GM12878 (cell line): ENCODE measurements at regions not wholly inside any gene's neighbourhood (a gene's known extent, or its start where the extent isn't known, plus 50 kb on each side); places are given as distances from the start of the nearest gene placed in this dataset.

Source experiments
- ATAC-seq: fragments of 200-7000 bp; cut with Tn5 transposase; 3 replicates; pipeline ENCODE4 v1.9.1; 2020; ENCODE audit warnings: mild to moderate bottlenecking, moderate library complexity
- BruUV-seq: library from RNA; stranded (reverse); fragments of 400-500 nt; replicated peaks from 2 replicates; lab custom pipeline; 2021; lab: Mats Ljungman, UMichigan
- CTCF ChIA-PET: fragments of 300-600 bp; sonication (Branson Sonifier 250); formaldehyde crosslinking; extraction: SDS; loops from one replicate; lab custom pipeline; 2021; ENCODE audit warnings: inconsistent platforms; lab: Yijun Ruan, JAX
- POLR2A ChIA-PET: fragments of 350-600 bp; formaldehyde crosslinking; extraction: SDS; loops from one replicate; lab custom pipeline; 2021; ENCODE audit warnings: inconsistent platforms; lab: Charles Lee
- RAD21 ChIA-PET: fragments of 300-600 bp; sonication (Branson Sonifier 250); formaldehyde crosslinking; loops from one replicate; lab custom pipeline; 2023; ENCODE audit warnings: antibody characterized with exemption; ENCODE audit not compliant: unreplicated experiment; lab: Charles Lee
- SMC1A ChIA-PET: fragments of 300-600 bp; sonication (Branson Sonifier 250); formaldehyde crosslinking; loops from one replicate; lab custom pipeline; 2023; ENCODE audit not compliant: unreplicated experiment, uncharacterized antibody; lab: Charles Lee
- DNase-seq: peaks from one replicate; pipeline ENCODE4 v3.0.0-alpha.2; 2011; ENCODE audit warnings: low read depth, low spot score
- FAIRE-seq: peaks from 3 replicates; lab custom pipeline; 2011; peaks lifted over from hg19 to GRCh38; lab: Jason Lieb, UNC
- H2AFZ ChIP-seq: 2 replicates; pipeline ENCODE4 v1.6.0; 2011; ENCODE audit warnings: low read depth, low read length, control low read depth; ENCODE audit not compliant: control insufficient read depth
- H3K27ac ChIP-seq: 2 replicates; pipeline ENCODE4 v1.5.1; 2011; ENCODE audit warnings: control low read depth; ENCODE audit not compliant: control insufficient read depth, insufficient read depth
- H3K27me3 ChIP-seq, 2 experiments: replicated peaks in 1 of 2; 2 replicates each; pipeline versions ENCODE4 v1.6.0 to v1.6.1; 2011; ENCODE audit warnings: low read length in 1 of 2; ENCODE audit not compliant: control insufficient read depth in 2 of 2, insufficient read depth in 2 of 2
- H3K36me3 ChIP-seq, 2 experiments: 2 replicates each; pipeline ENCODE4 v1.5.1; 2011; ENCODE audit warnings: low read length in 1 of 2; ENCODE audit not compliant: control insufficient read depth in 2 of 2, insufficient read depth in 2 of 2
- H3K4me1 ChIP-seq: 2 replicates; pipeline ENCODE4 v1.6.1; 2011; ENCODE audit warnings: mild to moderate bottlenecking, low read length, moderate library complexity, mixed read lengths; ENCODE audit not compliant: control insufficient read depth, insufficient read depth
- H3K4me2 ChIP-seq: 2 replicates; pipeline ENCODE4 v1.6.0; 2011; ENCODE audit warnings: control low read depth; ENCODE audit not compliant: control insufficient read depth, insufficient read depth
- H3K4me3 ChIP-seq: fragments of 200-600 bp; sonication (generic); 2 replicates; pipeline ENCODE4 v1.5.1; 2016
- H3K79me2 ChIP-seq: 2 replicates; pipeline ENCODE4 v1.6.0; 2011; ENCODE audit warnings: low read length; ENCODE audit not compliant: control insufficient read depth, insufficient read depth
- H3K9ac ChIP-seq: 2 replicates; pipeline ENCODE4 v1.8.0; 2011; ENCODE audit warnings: low read length, control low read depth, mixed read lengths; ENCODE audit not compliant: control insufficient read depth, insufficient read depth
- H3K9me3 ChIP-seq: replicated peaks from 3 replicates; pipeline ENCODE4 v1.5.1; 2011; ENCODE audit warnings: mild to moderate bottlenecking, low read length; ENCODE audit not compliant: control insufficient read depth, insufficient read depth
- H4K20me1 ChIP-seq: 2 replicates; pipeline ENCODE4 v1.6.0; 2011; ENCODE audit not compliant: control insufficient read depth, insufficient read depth
- BACH1 ChIP-seq: fragments of 450-650 bp; IDR thresholded peaks from 2 replicates; pipeline ENCODE4 v1.6.1; 2017; ENCODE audit warnings: mild to moderate bottlenecking, borderline replicate concordance
- BRCA1 ChIP-seq: IDR thresholded peaks from 2 replicates; pipeline ENCODE4 v1.6.1; 2011; ENCODE audit warnings: low read depth, low read length, improper control_type of control experiment
- CBFB ChIP-seq: IDR thresholded peaks from 2 replicates; pipeline ENCODE4 v1.6.1; 2016; ENCODE audit warnings: antibody characterized with exemption, low read depth
- MYB ChIP-seq: fragments of 150-350 bp; IDR thresholded peaks from 2 replicates; pipeline ENCODE4 v1.6.1; 2014; ENCODE audit warnings: mild to moderate bottlenecking, low read depth, low read length, borderline replicate concordance
- WGBS: methylation state at CpG from one replicate; pipeline ENCODE4 v1.1.6; 2016; ENCODE audit warnings: low lambda C conversion rate; ENCODE audit not compliant: insufficient replicate concordance, insufficient coverage; ENCODE audit errors: missing lambda C conversion rate; 5-methylcytosine and 5-hydroxymethylcytosine counted together
- in situ Hi-C: fragments of 300-500 bp; cut with MboI; formaldehyde crosslinking; loops from 9 replicates; pipeline ENCODE4 v1.14.3; 2018; ENCODE audit warnings: mixed read lengths
- intact Hi-C: fragments of 100-400 bp; cut with micrococcal nuclease; formaldehyde crosslinking; loops from one replicate; pipeline ENCODE4 v1.14.2; 2022; ENCODE audit not compliant: unreplicated experiment
- TF ChIP-seq, protein P1 (sequence below): fragments of 450-650 bp; formaldehyde crosslinking; IDR thresholded peaks from 2 replicates; pipeline ENCODE4 v1.4.0; 2020; ENCODE audit warnings: mild to moderate bottlenecking, moderate library complexity
- TF ChIP-seq, protein P2 (sequence below): fragments of 450-650 bp; IDR thresholded peaks from 2 replicates; pipeline ENCODE4 v1.6.1; 2017; ENCODE audit warnings: mild to moderate bottlenecking

GRCh38 chr4:78666830-78667258, 109.3 kb upstream of the BMP2K start:
- H3K36me3 ChIP-seq: no peaks in the 10 kb centered on the region
- ChIA-PET RAD21 (interaction anchor here (0.6 to 3.8 kb wide), 8 partner anchors 8 to 197 kb away, joined by 3 to 10 read pairs (median 4); no protein-coding TSS in a partner anchor), SMC1A (interaction anchor here (0.6 to 4.6 kb wide), 15 partner anchors 9 to 197 kb away, joined by 3 to 16 read pairs (median 3); no protein-coding TSS in a partner anchor), POLR2A (interaction anchor here (1.4 kb wide), 1 partner anchor 10 kb away, joined by 4 read pairs; no protein-coding TSS in a partner anchor), CTCF (interaction anchor here (1.0 to 1.6 kb wide), 3 partner anchors 9 to 201 kb away, joined by 3 to 4 read pairs (median 3); no protein-coding TSS in a partner anchor)
- H3K79me2 ChIP-seq: no peaks in the 10 kb centered on the region
- no peak for DNase-seq
- H2AFZ ChIP-seq: no peak overlapping the region
- in situ Hi-C loops: no loop called here
- H4K20me1 ChIP-seq: no peaks in the 10 kb centered on the region
- H3K4me1 ChIP-seq: peaks cover 21% of the 10 kb centered on the region
- H3K4me3 ChIP-seq: no peak overlapping the region
- no peaks in the 10 kb centered on the region; the same call in 2 of the 3 replicates for H3K9me3 ChIP-seq
- intact Hi-C loops: no loop called here
- H3K9ac ChIP-seq: no peak overlapping the region
- WGBS: 55% methylated on average over 3 of the region's 3 CpGs
- no TSS peak for BruUV-seq
- H3K27me3 ChIP-seq: peaks cover 0 to 1% of the 10 kb centered on the region in 2 experiments; a peak in 1 of 4 replicates
- no peak for FAIRE-seq
- no peak overlapping the region for H3K27ac ChIP-seq
- no peak for ATAC-seq
- TF ChIP-seq BACH1 (no peak), CBFB (no peak), MYB (no peak), BRCA1 (no peak)
- TF ChIP-seq, protein P1, sequence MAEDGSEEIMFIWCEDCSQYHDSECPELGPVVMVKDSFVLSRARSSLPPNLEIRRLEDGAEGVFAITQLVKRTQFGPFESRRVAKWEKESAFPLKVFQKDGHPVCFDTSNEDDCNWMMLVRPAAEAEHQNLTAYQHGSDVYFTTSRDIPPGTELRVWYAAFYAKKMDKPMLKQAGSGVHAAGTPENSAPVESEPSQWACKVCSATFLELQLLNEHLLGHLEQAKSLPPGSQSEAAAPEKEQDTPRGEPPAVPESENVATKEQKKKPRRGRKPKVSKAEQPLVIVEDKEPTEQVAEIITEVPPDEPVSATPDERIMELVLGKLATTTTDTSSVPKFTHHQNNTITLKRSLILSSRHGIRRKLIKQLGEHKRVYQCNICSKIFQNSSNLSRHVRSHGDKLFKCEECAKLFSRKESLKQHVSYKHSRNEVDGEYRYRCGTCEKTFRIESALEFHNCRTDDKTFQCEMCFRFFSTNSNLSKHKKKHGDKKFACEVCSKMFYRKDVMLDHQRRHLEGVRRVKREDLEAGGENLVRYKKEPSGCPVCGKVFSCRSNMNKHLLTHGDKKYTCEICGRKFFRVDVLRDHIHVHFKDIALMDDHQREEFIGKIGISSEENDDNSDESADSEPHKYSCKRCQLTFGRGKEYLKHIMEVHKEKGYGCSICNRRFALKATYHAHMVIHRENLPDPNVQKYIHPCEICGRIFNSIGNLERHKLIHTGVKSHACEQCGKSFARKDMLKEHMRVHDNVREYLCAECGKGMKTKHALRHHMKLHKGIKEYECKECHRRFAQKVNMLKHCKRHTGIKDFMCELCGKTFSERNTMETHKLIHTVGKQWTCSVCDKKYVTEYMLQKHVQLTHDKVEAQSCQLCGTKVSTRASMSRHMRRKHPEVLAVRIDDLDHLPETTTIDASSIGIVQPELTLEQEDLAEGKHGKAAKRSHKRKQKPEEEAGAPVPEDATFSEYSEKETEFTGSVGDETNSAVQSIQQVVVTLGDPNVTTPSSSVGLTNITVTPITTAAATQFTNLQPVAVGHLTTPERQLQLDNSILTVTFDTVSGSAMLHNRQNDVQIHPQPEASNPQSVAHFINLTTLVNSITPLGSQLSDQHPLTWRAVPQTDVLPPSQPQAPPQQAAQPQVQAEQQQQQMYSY (CRISPR knock-in tag): no peak
- TF ChIP-seq, protein P2, sequence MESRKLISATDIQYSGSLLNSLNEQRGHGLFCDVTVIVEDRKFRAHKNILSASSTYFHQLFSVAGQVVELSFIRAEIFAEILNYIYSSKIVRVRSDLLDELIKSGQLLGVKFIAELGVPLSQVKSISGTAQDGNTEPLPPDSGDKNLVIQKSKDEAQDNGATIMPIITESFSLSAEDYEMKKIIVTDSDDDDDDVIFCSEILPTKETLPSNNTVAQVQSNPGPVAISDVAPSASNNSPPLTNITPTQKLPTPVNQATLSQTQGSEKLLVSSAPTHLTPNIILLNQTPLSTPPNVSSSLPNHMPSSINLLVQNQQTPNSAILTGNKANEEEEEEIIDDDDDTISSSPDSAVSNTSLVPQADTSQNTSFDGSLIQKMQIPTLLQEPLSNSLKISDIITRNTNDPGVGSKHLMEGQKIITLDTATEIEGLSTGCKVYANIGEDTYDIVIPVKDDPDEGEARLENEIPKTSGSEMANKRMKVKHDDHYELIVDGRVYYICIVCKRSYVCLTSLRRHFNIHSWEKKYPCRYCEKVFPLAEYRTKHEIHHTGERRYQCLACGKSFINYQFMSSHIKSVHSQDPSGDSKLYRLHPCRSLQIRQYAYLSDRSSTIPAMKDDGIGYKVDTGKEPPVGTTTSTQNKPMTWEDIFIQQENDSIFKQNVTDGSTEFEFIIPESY: no peak
- no peak overlapping the region; the same call in 1 of the 2 replicates for H3K4me2 ChIP-seq
